ENCODE measurements at regions not wholly inside any gene's neighbourhood (a gene's known extent, or its start where the extent isn't known, plus 50 kb on each side); places are given as distances from the start of the nearest gene placed in this dataset.

DNA sequence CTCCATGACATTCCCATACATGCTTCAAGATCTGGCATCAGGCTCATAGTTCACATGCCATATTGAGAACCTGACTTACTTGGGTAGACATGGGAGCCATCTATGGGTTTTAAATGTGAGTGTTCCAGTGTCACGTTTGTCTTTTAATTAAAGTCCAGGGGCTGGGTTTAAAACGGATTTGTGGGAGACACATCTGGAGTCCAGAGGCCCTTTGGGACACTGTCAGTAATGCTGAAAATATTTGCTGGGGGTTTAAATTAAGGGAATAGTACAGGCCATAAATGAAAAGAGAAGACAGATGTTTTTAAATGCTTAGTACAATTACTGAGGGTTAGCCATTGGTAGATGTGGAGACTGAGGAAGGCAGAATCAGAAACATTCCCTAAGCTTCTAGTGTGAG is 478.0 kb downstream of the PID1 start:
- TF ChIP-seq CTCF (IDR thresholded peaks at IDR 0.05): no peak
- TF ChIP-seq POLR2A (IDR thresholded peaks at IDR 0.05): no peak
